ENCODE measurements at regions not wholly inside any gene's neighbourhood (a gene's known extent, or its start where the extent isn't known, plus 50 kb on each side); places are given as distances from the start of the nearest gene placed in this dataset.

DNA sequence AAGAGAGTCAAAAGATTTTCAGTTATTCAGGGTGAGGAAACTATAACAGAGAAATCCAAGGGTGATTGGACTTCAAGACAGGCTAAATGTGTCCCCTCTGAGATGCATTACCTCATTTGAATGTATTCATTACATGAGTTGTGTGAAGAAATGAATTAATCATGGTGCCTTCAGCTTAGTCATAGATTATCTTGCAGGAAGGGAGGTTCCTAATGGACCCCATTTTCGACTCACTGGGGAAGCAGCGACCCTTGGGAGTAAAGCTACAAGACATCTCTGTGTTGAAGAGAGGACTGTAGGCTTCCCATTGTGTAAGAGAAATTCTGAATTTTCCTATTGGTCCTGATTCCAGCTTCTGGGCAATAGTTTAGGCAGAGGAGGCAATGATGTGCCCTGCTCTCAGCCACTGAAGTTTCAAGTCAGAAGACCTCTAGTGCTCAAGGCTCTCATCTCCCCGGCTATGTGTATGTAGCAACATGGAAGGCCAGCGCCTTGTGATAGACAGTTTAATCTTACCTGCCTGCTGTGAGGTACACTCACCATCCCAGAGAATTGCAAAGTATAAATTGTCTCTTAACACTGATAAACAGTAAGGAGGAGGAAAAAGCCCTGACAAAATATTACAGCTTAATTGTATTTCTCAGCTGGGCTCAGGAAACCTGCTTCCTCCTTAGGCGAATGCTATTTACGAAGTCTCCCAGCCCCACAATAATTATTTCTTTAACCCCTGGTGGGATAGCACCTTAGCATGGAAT is 133.8 kb downstream of the PDCD6IP start:
- Histone ChIP-seq H3K4me1 (replicated peaks; ENCODE audit: insufficient read depth) (no peaks in the 10 kb centered on the region), H3K4me3 (no peak overlapping the region), H3K4me2 (no peak overlapping the region), H3F3A (ENCODE audit: insufficient read depth, low read depth) (no peaks in the 10 kb centered on the region), H3K9me3 (ENCODE audit: insufficient read depth, low read depth) (no peaks in the 10 kb centered on the region), H2AFZ (no peak overlapping the region), H3K27ac (no peak overlapping the region), H3K27me3 (ENCODE audit: insufficient read depth, low read depth) (no peaks in the 10 kb centered on the region), H3K36me3 (ENCODE audit: low read depth) (no peaks in the 10 kb centered on the region), H3K9me2 (ENCODE audit: insufficient read depth) (no peaks in the 10 kb centered on the region), H4K20me1 (ENCODE audit: insufficient read depth) (no peaks in the 10 kb centered on the region), H3K79me2 (ENCODE audit: low read depth) (no peaks in the 10 kb centered on the region)
- TF ChIP-seq EZH2 (IDR thresholded peaks at IDR 0.05; ENCODE audit: low read depth) = no peak
- TF ChIP-seq, protein P1, sequence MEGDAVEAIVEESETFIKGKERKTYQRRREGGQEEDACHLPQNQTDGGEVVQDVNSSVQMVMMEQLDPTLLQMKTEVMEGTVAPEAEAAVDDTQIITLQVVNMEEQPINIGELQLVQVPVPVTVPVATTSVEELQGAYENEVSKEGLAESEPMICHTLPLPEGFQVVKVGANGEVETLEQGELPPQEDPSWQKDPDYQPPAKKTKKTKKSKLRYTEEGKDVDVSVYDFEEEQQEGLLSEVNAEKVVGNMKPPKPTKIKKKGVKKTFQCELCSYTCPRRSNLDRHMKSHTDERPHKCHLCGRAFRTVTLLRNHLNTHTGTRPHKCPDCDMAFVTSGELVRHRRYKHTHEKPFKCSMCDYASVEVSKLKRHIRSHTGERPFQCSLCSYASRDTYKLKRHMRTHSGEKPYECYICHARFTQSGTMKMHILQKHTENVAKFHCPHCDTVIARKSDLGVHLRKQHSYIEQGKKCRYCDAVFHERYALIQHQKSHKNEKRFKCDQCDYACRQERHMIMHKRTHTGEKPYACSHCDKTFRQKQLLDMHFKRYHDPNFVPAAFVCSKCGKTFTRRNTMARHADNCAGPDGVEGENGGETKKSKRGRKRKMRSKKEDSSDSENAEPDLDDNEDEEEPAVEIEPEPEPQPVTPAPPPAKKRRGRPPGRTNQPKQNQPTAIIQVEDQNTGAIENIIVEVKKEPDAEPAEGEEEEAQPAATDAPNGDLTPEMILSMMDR (conservative IDR thresholded peaks at IDR 0.05) = no peak
- intact Hi-C loops (cut with micrococcal nuclease; ENCODE audit: unreplicated experiment) = no loop called here
- no peak for DNase-seq
- BruUV-seq (replicated peaks) = no TSS peak
- POLR2A ChIA-PET (ENCODE audit: unreplicated experiment) = no interaction called here
- CTCF ChIA-PET = no interaction called here

DNA sequence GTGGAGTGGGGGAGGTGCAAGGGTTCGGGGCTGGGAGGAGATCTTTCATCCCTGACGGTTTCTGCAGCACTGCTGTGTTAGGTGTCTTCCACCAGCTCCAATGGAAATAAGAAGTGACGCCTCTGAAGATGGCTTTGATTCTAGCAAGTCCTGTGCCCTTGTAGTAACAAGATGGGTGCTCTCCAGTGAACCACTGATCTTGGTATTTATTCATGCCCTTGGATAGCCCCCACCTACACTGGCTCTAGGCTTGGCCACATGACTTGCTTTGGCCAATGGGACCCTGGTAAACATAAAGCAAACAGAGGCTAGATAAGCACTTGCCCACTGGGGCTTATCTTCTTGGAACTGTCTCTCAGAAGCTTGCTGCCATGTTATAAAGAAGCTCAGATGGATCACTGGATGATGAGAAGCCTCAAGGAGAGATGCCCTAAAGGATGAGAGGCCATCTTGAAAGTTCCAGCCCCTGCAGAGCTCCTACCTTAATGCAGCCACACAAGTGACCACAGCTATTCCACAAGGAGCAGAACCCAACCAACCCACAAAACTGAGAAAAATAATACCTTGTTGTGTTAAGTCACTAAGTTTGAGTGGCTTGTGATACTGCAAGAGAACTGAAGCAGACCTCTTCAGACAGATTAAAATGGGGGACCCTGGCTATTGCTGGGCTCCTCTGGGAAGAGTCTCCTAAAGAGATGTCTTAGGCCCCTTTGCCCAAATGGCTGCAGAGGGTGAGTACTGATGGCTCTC is 137.9 kb downstream of the PDCD6IP start:
- Histone ChIP-seq H3F3A (ENCODE audit: insufficient read depth, low read depth) (no peaks in the 10 kb centered on the region), H2AFZ (no peak overlapping the region), H3K4me1 (replicated peaks; ENCODE audit: insufficient read depth) (no peaks in the 10 kb centered on the region), H3K27ac (no peak overlapping the region), H3K79me2 (ENCODE audit: low read depth) (no peaks in the 10 kb centered on the region), H3K36me3 (ENCODE audit: low read depth) (no peaks in the 10 kb centered on the region), H4K20me1 (ENCODE audit: insufficient read depth) (no peaks in the 10 kb centered on the region), H3K4me2 (no peak overlapping the region), H3K9me2 (ENCODE audit: insufficient read depth) (no peaks in the 10 kb centered on the region), H3K9me3 (ENCODE audit: insufficient read depth, low read depth) (no peaks in the 10 kb centered on the region), H3K4me3 (no peak overlapping the region), H3K27me3 (ENCODE audit: insufficient read depth, low read depth) (no peaks in the 10 kb centered on the region)
- ChIA-PET POLR2A (ENCODE audit: unreplicated experiment) (no interaction called here), CTCF (no interaction called here)
- BruUV-seq (replicated peaks) = no TSS peak
- no peak for DNase-seq
- TF ChIP-seq, protein P1 (conservative IDR thresholded peaks at IDR 0.05) = no peak
- intact Hi-C loops (cut with micrococcal nuclease; ENCODE audit: unreplicated experiment) = no loop called here

DNA sequence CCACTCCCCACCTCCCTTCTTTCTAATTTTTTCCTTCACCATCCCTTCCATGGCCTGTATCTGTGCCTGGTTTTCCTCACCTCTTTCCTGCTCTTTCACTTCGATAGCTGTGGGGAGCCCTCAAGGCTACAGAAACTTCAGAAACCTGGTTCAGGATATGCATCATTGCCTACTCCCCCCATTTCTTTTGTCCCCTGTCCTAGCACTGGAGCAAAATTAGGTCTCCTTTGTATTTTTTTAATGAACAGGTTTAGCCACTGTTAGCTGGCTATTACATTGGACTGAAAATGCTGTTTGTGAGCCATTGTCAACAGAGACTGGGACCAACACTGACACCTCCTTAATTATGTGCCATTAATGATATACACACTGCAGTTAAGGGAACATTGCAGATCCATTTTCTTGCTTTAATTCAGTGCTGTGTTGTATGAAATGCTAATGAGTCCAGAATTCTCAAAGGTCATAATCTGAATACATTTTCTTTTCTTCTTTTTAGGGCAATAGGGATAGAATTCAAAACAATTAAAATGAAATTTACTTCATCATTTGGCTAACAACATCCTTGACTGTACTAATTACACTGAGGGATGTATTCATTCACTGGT is 138.6 kb downstream of the PDCD6IP start:
- H3K36me3 ChIP-seq (ENCODE audit: low read depth) = no peaks in the 10 kb centered on the region
- POLR2A ChIA-PET (ENCODE audit: unreplicated experiment) = no interaction called here
- no peaks in the 10 kb centered on the region for H4K20me1 ChIP-seq (ENCODE audit: insufficient read depth)
- no TSS peak for BruUV-seq (replicated peaks)
- no peak overlapping the region for H3K27ac ChIP-seq
- no peak for DNase-seq
- intact Hi-C loops (cut with micrococcal nuclease; ENCODE audit: unreplicated experiment) = no loop called here
- no peaks in the 10 kb centered on the region for H3K79me2 ChIP-seq (ENCODE audit: low read depth)
- CTCF ChIA-PET = no interaction called here
- H3K4me3 ChIP-seq = no peak overlapping the region
- H3K9me3 ChIP-seq (ENCODE audit: insufficient read depth, low read depth) = no peaks in the 10 kb centered on the region
- H3K4me1 ChIP-seq (replicated peaks; ENCODE audit: insufficient read depth) = no peaks in the 10 kb centered on the region
- no peak overlapping the region for H2AFZ ChIP-seq
- H3F3A ChIP-seq (ENCODE audit: insufficient read depth, low read depth) = no peaks in the 10 kb centered on the region
- no peak overlapping the region for H3K4me2 ChIP-seq
- no peaks in the 10 kb centered on the region for H3K9me2 ChIP-seq (ENCODE audit: insufficient read depth)
- TF ChIP-seq EZH2 (IDR thresholded peaks at IDR 0.05; ENCODE audit: low read depth) = no peak
- no peaks in the 10 kb centered on the region for H3K27me3 ChIP-seq (ENCODE audit: insufficient read depth, low read depth)
